HFFc6 (cell line): ENCODE measurements at regions not wholly inside any gene's neighbourhood (a gene's known extent, or its start where the extent isn't known, plus 50 kb on each side); places are given as distances from the start of the nearest gene placed in this dataset.

Source experiments
- DNase-seq: peaks from one replicate; pipeline ENCODE4 v3.0.0-alpha.2; 2018
- H3K27ac Mint-ChIP-seq: 2 replicates; pipeline ENCODE4 v1.8.0; 2020; ENCODE audit warnings: mild to moderate bottlenecking, mixed read lengths
- H3K27me3 Mint-ChIP-seq: 2 replicates; pipeline ENCODE4 v1.8.0; 2021; ENCODE audit warnings: mild to moderate bottlenecking, moderate library complexity, mixed read lengths; ENCODE audit not compliant: insufficient read depth
- H3K36me3 Mint-ChIP-seq: 2 replicates; pipeline ENCODE4 v1.8.0; 2021; ENCODE audit warnings: low read depth, mixed read lengths
- H3K4me1 Mint-ChIP-seq: 2 replicates; pipeline ENCODE4 v1.8.0; 2020; ENCODE audit warnings: low read depth, mixed read lengths
- H3K4me3 Mint-ChIP-seq: 2 replicates; pipeline ENCODE4 v1.8.0; 2020; ENCODE audit warnings: mild to moderate bottlenecking, moderate library complexity, mixed read lengths
- H3K9me3 Mint-ChIP-seq: 2 replicates; pipeline ENCODE4 v1.8.0; 2020; ENCODE audit warnings: mild to moderate bottlenecking, mixed read lengths
- CTCF ChIP-seq: fragments of 200-600 bp; sonication (generic); IDR thresholded peaks from 2 replicates; pipeline ENCODE4 v1.5.0; 2021; ENCODE audit warnings: antibody characterized with exemption, mild to moderate bottlenecking

GRCh38 chr10:130398090-130398994, 262.2 kb downstream of the GLRX3 start:
- no peak overlapping the region for H3K27ac Mint-ChIP-seq
- H3K27me3 Mint-ChIP-seq = peaks cover 4% of the 10 kb centered on the region; the same call in 1 of the 2 replicates
- DNase-seq = no peak
- H3K4me3 Mint-ChIP-seq = no peak overlapping the region
- TF ChIP-seq CTCF = no peak
- H3K36me3 Mint-ChIP-seq = no peaks in the 10 kb centered on the region
- H3K4me1 Mint-ChIP-seq = no peaks in the 10 kb centered on the region
- H3K9me3 Mint-ChIP-seq = peaks cover 85% of the 10 kb centered on the region

DNA sequence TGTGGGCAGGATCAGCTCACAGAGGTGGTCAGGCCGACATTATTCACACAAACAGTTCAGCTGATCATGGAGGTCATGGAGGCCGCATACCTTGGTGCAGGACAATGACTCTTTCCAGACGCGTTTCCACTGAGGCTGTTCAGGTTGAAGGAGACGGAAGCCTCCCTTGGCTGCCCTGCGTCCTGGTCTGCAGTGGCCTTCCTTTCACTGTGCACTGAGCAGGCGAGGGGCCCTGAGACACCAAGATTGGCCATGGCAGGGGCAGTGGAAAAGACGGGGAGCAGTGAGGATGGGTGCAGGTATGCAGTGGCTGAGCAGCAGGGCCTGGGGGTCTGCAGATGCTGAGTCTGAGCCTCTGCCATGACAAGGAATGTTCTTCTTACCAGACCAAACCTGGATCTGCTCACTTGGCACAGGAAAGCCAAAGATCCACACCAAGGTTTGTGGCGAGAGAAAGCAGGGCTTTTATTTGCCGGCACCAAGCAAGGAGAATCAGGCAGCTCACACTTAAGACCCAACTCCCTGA, 263.3 kb downstream of the GLRX3 start:
- H3K27me3 Mint-ChIP-seq = peaks cover 4% of the 10 kb centered on the region; the same call in 1 of the 2 replicates
- no peak overlapping the region for H3K27ac Mint-ChIP-seq
- no peaks in the 10 kb centered on the region for H3K4me1 Mint-ChIP-seq
- peaks cover 85% of the 10 kb centered on the region for H3K9me3 Mint-ChIP-seq
- H3K36me3 Mint-ChIP-seq = no peaks in the 10 kb centered on the region
- DNase-seq = no peak
- TF ChIP-seq CTCF = no peak
- H3K4me3 Mint-ChIP-seq = no peak overlapping the region

- TF ChIP-seq CTCF = no peak
- Mint-ChIP-seq H3K27ac (no peak overlapping the region), H3K27me3 (peaks cover 4% of the 10 kb centered on the region; the same call in 1 of the 2 replicates), H3K9me3 (peaks cover 85% of the 10 kb centered on the region), H3K36me3 (no peaks in the 10 kb centered on the region), H3K4me3 (no peak overlapping the region), H3K4me1 (no peaks in the 10 kb centered on the region)
- DNase-seq = no peak
Observed at GRCh38 chr10:130400890-130401289, 264.7 kb downstream of the GLRX3 start.

DNA sequence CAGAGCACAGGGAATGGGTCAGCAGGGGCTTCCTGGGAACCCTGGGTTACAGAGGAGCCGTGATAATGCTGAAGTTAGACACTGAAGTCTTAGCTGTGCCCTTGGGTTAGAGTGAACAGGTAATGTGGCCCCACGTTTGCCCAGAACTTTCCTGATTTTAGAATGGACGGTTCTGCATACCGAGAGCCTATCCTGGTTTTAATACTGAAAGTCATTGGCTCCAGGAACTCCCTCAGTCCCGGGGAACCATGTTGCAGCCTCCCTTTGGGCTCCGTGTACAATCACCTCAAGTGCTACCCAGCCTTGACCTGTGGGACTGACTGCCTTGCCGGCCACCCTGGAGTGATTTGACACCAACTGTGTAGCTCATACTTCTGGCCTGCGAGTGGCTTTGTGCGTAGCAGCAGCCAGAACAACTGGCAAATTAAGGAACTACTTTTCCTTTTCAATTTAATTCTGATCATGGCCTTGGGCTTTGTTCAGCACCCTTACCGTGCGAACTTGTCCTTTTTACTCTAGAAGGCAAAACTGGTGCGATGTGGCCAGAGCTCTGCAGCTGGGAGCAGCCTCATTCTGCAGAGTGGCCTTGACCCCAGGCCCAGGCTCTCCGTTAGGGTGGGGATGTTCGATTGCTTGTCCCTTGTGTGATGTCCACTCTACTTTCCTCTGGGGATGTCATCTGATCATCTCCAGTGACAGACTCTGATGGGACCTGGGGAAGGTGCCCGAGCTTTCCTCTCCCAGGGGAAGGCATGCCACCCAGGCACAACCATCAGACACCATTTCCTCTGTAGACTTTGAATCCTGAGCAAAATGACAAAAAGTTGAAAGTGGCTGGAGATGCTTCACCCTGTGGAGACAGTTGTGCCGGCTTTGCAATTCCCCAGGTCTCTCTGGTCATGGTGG, 265.9 kb downstream of the GLRX3 start:
- H3K36me3 Mint-ChIP-seq = no peaks in the 10 kb centered on the region
- peaks cover 82% of the 10 kb centered on the region for H3K9me3 Mint-ChIP-seq
- TF ChIP-seq CTCF = no peak
- no peak for DNase-seq
- H3K27me3 Mint-ChIP-seq = peaks cover 4% of the 10 kb centered on the region; the same call in 1 of the 2 replicates
- H3K27ac Mint-ChIP-seq = no peak overlapping the region
- H3K4me1 Mint-ChIP-seq = no peaks in the 10 kb centered on the region
- no peak overlapping the region for H3K4me3 Mint-ChIP-seq

- no peak overlapping the region for H3K4me3 Mint-ChIP-seq
- no peaks in the 10 kb centered on the region for H3K4me1 Mint-ChIP-seq
- 0 out of 2 replicates have a peak, but pooled peaks cover 5% of the 10 kb centered on the region for H3K36me3 Mint-ChIP-seq
- H3K9me3 Mint-ChIP-seq = peaks cover 78% of the 10 kb centered on the region
- no peak overlapping the region for H3K27ac Mint-ChIP-seq
- peaks cover 4% of the 10 kb centered on the region; the same call in 1 of the 2 replicates for H3K27me3 Mint-ChIP-seq
- no peak for TF ChIP-seq CTCF
- no peak for DNase-seq
Observed at GRCh38 chr10:130403153-130404075, 267.2 kb downstream of the GLRX3 start.
